Fibroblast of skin of right quadriceps (primary cell): ENCODE measurements at regions not wholly inside any gene's neighbourhood (a gene's known extent, or its start where the extent isn't known, plus 50 kb on each side); places are given as distances from the start of the nearest gene placed in this dataset.
A peak's percentile ranks its signal among the peaks of the same experiment; 100 is the strongest.

Experiments
- DNase-seq: peaks from one replicate; pipeline ENCODE4 v3.0.0-alpha.2; 2013

DNA sequence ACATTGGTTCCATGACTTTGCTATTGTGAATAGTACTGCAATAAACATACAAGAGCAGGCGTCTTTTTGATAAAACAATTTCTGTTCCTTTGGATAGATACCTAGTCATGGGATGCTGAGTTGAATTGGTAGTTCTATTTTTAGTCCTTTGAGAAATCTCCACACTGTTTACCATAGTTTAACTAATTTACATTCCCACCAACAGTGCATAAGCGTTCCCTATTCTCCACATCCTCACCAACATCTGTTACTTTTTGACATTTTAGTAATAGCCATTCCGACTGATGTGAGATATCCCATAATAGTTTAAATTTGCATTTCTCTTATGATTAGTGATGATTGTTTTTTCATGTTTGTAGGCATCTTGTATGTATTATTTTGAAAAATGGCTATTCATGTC lies 707.0 kb downstream of the SORCS1 start:
- DNase-seq, result no peak

GRCh38 chr10:106454233-106454632 lies 710.3 kb downstream of the SORCS1 start:
- no peak for DNase-seq

GRCh38 chr10:106450966-106451365 lies 713.5 kb downstream of the SORCS1 start:
- DNase-seq, result peak; percentile 53

GRCh38 chr10:106446920-106447319 lies 717.6 kb downstream of the SORCS1 start:
- DNase-seq, result peak; percentile 3

- no peak for DNase-seq
Measured at GRCh38 chr10:106442223-106442622, 722.3 kb downstream of the SORCS1 start.

DNA sequence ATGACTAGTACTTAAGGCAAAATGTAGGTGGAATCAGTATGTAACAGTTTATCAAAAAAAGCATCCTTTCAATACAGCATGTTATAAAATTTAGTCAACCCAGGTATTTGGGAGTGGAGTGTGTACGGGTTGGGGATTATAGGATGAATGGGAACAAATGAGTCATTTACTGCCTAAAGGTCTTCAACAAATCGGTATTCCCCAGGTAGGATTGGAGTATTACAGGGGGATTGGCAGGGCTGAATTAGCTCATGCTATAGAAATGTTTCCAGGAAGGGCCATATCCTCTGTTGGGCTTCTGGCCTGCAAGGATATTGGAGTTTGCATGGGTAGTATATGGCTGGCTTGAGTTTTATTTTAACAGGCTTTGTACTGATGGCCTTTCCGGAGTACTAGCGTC lies 723.7 kb downstream of the SORCS1 start:
- DNase-seq, result peak; percentile 5

- DNase-seq, result peak; percentile 48
Measured at GRCh38 chr10:106440355-106440754, 724.2 kb downstream of the SORCS1 start.

- DNase-seq, result no peak
Measured at GRCh38 chr10:106439366-106439765, 725.1 kb downstream of the SORCS1 start.

GRCh38 chr10:106438386-106438785 lies 726.1 kb downstream of the SORCS1 start:
- no peak for DNase-seq

DNA sequence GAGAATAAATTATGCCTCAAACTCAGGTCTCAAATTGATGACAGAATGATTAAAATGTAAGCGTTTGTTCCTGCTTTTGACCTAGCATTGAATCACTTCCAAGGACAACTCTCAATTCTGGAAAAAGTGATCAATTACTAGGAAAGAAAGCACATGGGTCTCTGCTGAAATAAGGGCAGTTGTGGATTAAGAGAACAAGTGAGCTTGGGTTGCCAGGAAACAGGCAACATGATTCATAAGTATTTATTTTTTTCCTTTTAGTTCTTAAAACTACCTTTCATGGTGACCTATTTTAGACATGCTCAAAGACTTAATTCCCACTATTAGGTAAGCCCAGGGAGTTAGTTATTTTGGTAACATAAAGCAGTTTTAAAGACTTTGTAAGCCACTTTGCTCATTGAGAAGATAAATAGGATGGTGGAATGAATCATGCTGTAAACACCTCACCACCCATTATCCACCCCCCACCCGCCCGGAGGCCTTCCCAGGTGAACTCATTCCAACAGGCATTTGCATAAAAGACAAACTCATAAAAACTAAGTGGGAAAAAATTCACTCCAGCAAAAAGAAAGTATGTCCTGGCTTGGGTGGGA lies 728.3 kb downstream of the SORCS1 start:
- DNase-seq, result peak; percentile 59

DNA sequence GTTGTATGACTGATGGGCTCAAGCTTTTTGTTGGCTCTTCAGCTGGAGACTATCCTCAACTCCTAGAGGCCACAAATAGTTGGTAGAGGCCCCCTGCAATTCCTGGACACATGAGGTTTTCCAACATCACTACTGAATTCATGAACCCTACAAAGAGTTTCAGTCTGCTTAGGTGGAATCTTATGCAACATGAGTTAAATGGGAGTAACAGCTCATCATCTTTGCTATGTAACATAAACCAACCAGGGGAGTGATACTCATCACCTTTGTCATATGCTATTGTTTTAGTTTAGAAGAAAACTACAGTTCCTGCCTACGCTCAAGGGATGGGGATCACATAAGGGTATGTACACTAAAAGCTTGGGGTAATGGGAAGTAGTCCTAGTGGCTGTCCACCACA lies 729.4 kb downstream of the SORCS1 start:
- DNase-seq, result no peak

GRCh38 chr10:106424981-106425380 lies 739.5 kb downstream of the SORCS1 start:
- peak; percentile 62 for DNase-seq

DNA sequence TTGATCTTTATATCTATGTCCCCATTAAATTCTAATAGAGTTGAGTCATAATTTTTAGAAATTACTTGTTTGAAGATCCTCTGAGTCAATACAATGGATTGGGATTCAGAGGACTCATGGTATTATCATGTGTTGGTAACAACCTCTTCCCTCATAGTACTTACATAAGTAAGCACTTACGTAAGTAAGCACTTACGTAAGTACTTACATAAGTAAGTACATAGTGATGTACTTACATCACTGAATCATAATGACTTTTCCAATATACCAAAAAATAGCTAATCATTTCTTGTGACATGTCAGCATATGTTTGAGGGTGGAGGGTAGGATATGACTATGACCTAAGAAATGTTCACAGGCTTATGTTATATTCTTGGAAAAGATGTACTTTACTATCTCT lies 740.5 kb downstream of the SORCS1 start:
- DNase-seq, result peak; percentile 95

GRCh38 chr10:106410331-106410730 lies 754.2 kb downstream of the SORCS1 start:
- DNase-seq, result peak; percentile 20

DNA sequence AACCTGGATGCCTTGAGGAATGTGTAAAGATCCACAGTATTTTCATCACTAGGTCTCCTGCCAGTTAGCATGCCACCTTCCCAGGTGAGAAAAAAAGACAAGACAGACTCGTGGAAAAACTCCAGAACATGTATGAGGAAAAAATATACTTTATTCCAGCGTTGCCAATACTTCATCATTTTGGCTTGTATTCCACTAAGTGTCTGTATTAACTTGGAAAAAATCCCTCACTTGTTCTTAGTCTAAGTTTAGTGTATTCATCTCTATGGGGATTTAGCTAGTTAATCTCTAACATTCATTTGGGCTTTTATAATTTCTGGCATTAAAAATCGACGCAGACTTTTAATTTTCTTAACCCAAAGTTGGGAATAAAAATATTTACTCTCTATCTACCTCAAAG lies 759.4 kb downstream of the SORCS1 start:
- no peak for DNase-seq

GRCh38 chr10:106402458-106402857 lies 762.0 kb downstream of the SORCS1 start:
- no peak for DNase-seq

GRCh38 chr10:106401967-106402366 lies 762.5 kb downstream of the SORCS1 start:
- no peak for DNase-seq

GRCh38 chr10:106401161-106401560 lies 763.3 kb downstream of the SORCS1 start:
- DNase-seq, result peak; percentile 33

GRCh38 chr10:106399112-106399511 lies 765.4 kb downstream of the SORCS1 start:
- DNase-seq, result no peak

GRCh38 chr10:106396192-106396591 lies 768.3 kb downstream of the SORCS1 start:
- no peak for DNase-seq

- peak; percentile 18 for DNase-seq
Measured at GRCh38 chr10:106395041-106395749, 769.3 kb downstream of the SORCS1 start.

- no peak for DNase-seq
Measured at GRCh38 chr10:106392778-106393177, 771.7 kb downstream of the SORCS1 start.

- DNase-seq, result peak; percentile 66
Measured at GRCh38 chr10:106387063-106387462, 777.4 kb downstream of the SORCS1 start.

GRCh38 chr10:106384496-106384895 lies 780.0 kb downstream of the SORCS1 start:
- DNase-seq, result no peak

DNA sequence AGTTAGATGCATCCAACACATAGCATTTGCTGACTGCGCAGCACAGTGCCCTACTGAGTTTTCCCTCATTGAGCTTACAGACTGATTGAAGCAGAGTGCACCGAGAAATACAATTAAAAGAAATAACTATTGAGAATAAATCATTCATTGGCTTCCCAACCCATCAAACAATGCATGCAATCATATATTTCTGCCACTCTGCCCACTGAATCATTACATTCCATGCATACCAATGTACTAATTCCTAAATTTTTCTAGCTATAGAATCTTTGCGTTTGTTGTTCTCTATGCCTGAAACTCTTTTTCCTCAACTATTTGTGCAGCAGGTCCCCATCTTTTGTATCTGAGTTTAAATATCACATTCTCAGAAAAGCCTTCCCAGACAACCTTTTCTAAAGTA lies 783.8 kb downstream of the SORCS1 start:
- DNase-seq, result peak; percentile 31
